ENCODE measurements at regions not wholly inside any gene's neighbourhood (a gene's known extent, or its start where the extent isn't known, plus 50 kb on each side); places are given as distances from the start of the nearest gene placed in this dataset.

DNA sequence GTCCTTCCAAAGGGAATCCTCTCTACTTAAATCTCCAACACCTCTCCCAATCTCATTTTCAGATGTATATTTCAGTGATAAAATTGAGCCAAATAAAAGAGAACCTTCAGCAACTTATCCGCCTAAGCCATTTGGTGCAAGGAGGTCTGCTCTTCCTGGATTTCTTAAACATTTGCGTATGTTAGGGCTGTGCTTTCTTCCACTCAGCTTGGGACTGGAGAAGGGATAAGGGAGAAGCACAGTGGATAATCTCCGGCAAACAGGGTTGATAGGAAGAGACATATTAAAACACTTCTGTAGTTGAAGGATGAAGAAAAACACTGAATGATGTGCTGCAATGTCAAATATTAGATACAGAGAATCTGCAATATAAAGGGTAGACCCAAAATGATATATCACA, 796.2 kb downstream of the KCNJ3 start:
- TF ChIP-seq, protein P1, sequence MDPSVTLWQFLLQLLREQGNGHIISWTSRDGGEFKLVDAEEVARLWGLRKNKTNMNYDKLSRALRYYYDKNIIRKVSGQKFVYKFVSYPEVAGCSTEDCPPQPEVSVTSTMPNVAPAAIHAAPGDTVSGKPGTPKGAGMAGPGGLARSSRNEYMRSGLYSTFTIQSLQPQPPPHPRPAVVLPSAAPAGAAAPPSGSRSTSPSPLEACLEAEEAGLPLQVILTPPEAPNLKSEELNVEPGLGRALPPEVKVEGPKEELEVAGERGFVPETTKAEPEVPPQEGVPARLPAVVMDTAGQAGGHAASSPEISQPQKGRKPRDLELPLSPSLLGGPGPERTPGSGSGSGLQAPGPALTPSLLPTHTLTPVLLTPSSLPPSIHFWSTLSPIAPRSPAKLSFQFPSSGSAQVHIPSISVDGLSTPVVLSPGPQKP (IDR thresholded peaks at IDR 0.05; ENCODE audit: borderline replicate concordance, low read depth, low read length): no peak
- TF ChIP-seq POLR2A (IDR thresholded peaks at IDR 0.05; ENCODE audit: low read depth, low read length) (no peak), BHLHE40 (IDR thresholded peaks at IDR 0.05; ENCODE audit: low read depth, low read length) (no peak), FOS (IDR thresholded peaks at IDR 0.05; ENCODE audit: low read depth, low read length) (no peak), CHD1 (IDR thresholded peaks at IDR 0.05; ENCODE audit: low read depth, low read length) (no peak), CEBPB (IDR thresholded peaks at IDR 0.05; ENCODE audit: low read depth, low read length) (no peak), MAZ (IDR thresholded peaks at IDR 0.05; ENCODE audit: borderline replicate concordance, low read depth, low read length) (no peak), RCOR1 (IDR thresholded peaks at IDR 0.05; ENCODE audit: insufficient replicate concordance, low read length) (no peak)
- TF ChIP-seq, protein P2, sequence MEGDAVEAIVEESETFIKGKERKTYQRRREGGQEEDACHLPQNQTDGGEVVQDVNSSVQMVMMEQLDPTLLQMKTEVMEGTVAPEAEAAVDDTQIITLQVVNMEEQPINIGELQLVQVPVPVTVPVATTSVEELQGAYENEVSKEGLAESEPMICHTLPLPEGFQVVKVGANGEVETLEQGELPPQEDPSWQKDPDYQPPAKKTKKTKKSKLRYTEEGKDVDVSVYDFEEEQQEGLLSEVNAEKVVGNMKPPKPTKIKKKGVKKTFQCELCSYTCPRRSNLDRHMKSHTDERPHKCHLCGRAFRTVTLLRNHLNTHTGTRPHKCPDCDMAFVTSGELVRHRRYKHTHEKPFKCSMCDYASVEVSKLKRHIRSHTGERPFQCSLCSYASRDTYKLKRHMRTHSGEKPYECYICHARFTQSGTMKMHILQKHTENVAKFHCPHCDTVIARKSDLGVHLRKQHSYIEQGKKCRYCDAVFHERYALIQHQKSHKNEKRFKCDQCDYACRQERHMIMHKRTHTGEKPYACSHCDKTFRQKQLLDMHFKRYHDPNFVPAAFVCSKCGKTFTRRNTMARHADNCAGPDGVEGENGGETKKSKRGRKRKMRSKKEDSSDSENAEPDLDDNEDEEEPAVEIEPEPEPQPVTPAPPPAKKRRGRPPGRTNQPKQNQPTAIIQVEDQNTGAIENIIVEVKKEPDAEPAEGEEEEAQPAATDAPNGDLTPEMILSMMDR (conservative IDR thresholded peaks at IDR 0.05; ENCODE audit: low read depth, low read length): no peak
- TF ChIP-seq, protein P3, sequence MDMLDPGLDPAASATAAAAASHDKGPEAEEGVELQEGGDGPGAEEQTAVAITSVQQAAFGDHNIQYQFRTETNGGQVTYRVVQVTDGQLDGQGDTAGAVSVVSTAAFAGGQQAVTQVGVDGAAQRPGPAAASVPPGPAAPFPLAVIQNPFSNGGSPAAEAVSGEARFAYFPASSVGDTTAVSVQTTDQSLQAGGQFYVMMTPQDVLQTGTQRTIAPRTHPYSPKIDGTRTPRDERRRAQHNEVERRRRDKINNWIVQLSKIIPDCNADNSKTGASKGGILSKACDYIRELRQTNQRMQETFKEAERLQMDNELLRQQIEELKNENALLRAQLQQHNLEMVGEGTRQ (IDR thresholded peaks at IDR 0.05; ENCODE audit: low read depth, low read length): no peak

Data from IMR-90 (cell line).